ENCODE measurements at regions not wholly inside any gene's neighbourhood (a gene's known extent, or its start where the extent isn't known, plus 50 kb on each side); places are given as distances from the start of the nearest gene placed in this dataset.
"Not testable (repeated sequence)": the region's sequence is repeated elsewhere in the genome, so short reads cannot be mapped to it uniquely, and the experiment has no call there.

- TF ChIP-seq CTCF (IDR thresholded peaks at IDR 0.05); USF2 (CRISPR knock-in tag; IDR thresholded peaks at IDR 0.05); MAX (CRISPR knock-in tag; IDR thresholded peaks at IDR 0.05); ATF2 (CRISPR knock-in tag; IDR thresholded peaks at IDR 0.05; ENCODE audit: borderline replicate concordance, low read depth); ZNF121 (CRISPR knock-in tag; IDR thresholded peaks at IDR 0.05); ZNF263 (CRISPR knock-in tag; IDR thresholded peaks at IDR 0.05; ENCODE audit: low read depth); ESRRA (CRISPR knock-in tag; IDR thresholded peaks at IDR 0.05; ENCODE audit: borderline replicate concordance): not testable (repeated sequence)
These were observed 205.6 kb downstream of the HIBADH start for GRCh38 chr7:27457120-27457519.

All from WTC11 (cell line).